OCI-LY1 (cell line): ENCODE measurements at regions not wholly inside any gene's neighbourhood (a gene's known extent, or its start where the extent isn't known, plus 50 kb on each side); places are given as distances from the start of the nearest gene placed in this dataset.

Experiments used
- H2AFZ ChIP-seq: fragments of 200-600 bp; sonication (generic), shearing (Covaris generic); 2 replicates; pipeline ENCODE4 v1.6.0; 2014; ENCODE audit warnings: antibody characterized with exemption, mild to moderate bottlenecking, low read length
- H3F3A ChIP-seq: fragments of 200-600 bp; sonication (generic), shearing (Covaris generic); 2 replicates; pipeline ENCODE4 v1.6.0; 2014; ENCODE audit warnings: mild to moderate bottlenecking, antibody characterized with exemption, low read length, moderate library complexity; ENCODE audit not compliant: insufficient read depth
- H3K27ac ChIP-seq: fragments of 200-600 bp; sonication (generic); 2 replicates; pipeline ENCODE4 v1.5.1; 2014; ENCODE audit warnings: low read length, mixed run types, mild to moderate bottlenecking, low read depth; ENCODE audit not compliant: poor library complexity, severe bottlenecking
- H3K27me3 ChIP-seq: fragments of 200-600 bp; sonication (generic); 2 replicates; pipeline ENCODE4 v1.6.0; 2014; ENCODE audit warnings: antibody characterized with exemption, mild to moderate bottlenecking, low read length, moderate library complexity; ENCODE audit not compliant: insufficient read depth
- H3K36me3 ChIP-seq: fragments of 200-600 bp; sonication (generic); 2 replicates; pipeline ENCODE4 v1.6.1; 2014; ENCODE audit warnings: mild to moderate bottlenecking, antibody characterized with exemption, low read length, moderate library complexity, mixed read lengths; ENCODE audit not compliant: insufficient read depth
- H3K4me1 ChIP-seq: fragments of 200-600 bp; sonication (generic); 2 replicates; pipeline ENCODE4 v1.5.1; 2014; ENCODE audit warnings: mild to moderate bottlenecking, low read length, moderate library complexity; ENCODE audit not compliant: insufficient read depth, severe bottlenecking
- H3K4me2 ChIP-seq: fragments of 200-600 bp; sonication (generic), shearing (Covaris generic); 2 replicates; pipeline ENCODE4 v1.6.1; 2014; ENCODE audit warnings: low read length
- H3K4me3 ChIP-seq: fragments of 200-600 bp; sonication (generic); 2 replicates; pipeline ENCODE4 v1.5.1; 2014; ENCODE audit warnings: low read length, low read depth, mild to moderate bottlenecking, mixed read lengths; ENCODE audit not compliant: poor library complexity, severe bottlenecking
- H3K79me2 ChIP-seq: fragments of 200-600 bp; shearing (Covaris generic); 2 replicates; pipeline ENCODE4 v1.6.1; 2016; ENCODE audit warnings: mixed run types, low read length, mixed read lengths; ENCODE audit not compliant: insufficient read depth
- H3K9ac ChIP-seq: fragments of 200-600 bp; sonication (generic), shearing (Covaris generic); 2 replicates; pipeline ENCODE4 v1.6.1; 2014; ENCODE audit warnings: mild to moderate bottlenecking, low read length, mixed read lengths
- H3K9me2 ChIP-seq: fragments of 200-600 bp; sonication (generic), shearing (Covaris generic); 2 replicates; pipeline ENCODE4 v1.6.1; 2014; ENCODE audit warnings: low read depth, mild to moderate bottlenecking, low read length, mixed read lengths
- H3K9me3 ChIP-seq: fragments of 200-600 bp; shearing (Covaris generic); 2 replicates; pipeline ENCODE4 v1.6.1; 2014; ENCODE audit warnings: low read length, mixed read lengths
- H4K20me1 ChIP-seq: fragments of 200-600 bp; sonication (generic), shearing (Covaris generic); 2 replicates; pipeline ENCODE4 v1.6.0; 2016; ENCODE audit warnings: mild to moderate bottlenecking, low read length; ENCODE audit not compliant: insufficient read depth
- EZH2 ChIP-seq: fragments of 200-600 bp; sonication (generic), shearing (Covaris generic); IDR thresholded peaks from 2 replicates; pipeline ENCODE4 v1.8.0; 2017; ENCODE audit warnings: borderline replicate concordance, mixed run types, mild to moderate bottlenecking, antibody characterized with exemption, low read length, moderate library complexity, mixed read lengths
- TF ChIP-seq, protein P1 (sequence below): fragments of 200-600 bp; sonication (generic), shearing (Covaris generic); IDR thresholded peaks from 2 replicates; pipeline ENCODE4 v1.5.1; 2017; ENCODE audit warnings: mild to moderate bottlenecking, antibody characterized with exemption, low read length, moderate library complexity, mixed read lengths

DNA sequence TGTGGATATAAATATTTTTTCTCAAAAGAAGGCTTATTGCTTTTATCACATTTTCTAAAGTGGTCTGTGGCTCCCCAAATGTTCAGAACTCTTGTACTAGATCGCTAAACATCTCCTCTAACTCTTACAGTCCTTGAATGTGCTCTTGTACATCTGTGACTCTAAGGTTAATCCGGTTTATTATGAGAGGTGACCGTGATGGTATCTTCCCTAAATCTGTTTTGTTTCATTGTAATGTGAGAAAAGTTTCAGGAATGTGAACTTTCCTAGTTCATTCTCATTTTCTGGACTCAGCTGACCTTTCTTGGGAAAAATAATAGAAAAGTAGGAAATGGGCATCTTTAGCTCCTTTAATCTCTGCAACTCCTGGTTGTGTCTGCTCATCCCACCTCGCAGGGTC is 94.5 kb upstream of the CD180 start:
- no peaks in the 10 kb centered on the region for H3K27me3 ChIP-seq
- TF ChIP-seq, protein P1, sequence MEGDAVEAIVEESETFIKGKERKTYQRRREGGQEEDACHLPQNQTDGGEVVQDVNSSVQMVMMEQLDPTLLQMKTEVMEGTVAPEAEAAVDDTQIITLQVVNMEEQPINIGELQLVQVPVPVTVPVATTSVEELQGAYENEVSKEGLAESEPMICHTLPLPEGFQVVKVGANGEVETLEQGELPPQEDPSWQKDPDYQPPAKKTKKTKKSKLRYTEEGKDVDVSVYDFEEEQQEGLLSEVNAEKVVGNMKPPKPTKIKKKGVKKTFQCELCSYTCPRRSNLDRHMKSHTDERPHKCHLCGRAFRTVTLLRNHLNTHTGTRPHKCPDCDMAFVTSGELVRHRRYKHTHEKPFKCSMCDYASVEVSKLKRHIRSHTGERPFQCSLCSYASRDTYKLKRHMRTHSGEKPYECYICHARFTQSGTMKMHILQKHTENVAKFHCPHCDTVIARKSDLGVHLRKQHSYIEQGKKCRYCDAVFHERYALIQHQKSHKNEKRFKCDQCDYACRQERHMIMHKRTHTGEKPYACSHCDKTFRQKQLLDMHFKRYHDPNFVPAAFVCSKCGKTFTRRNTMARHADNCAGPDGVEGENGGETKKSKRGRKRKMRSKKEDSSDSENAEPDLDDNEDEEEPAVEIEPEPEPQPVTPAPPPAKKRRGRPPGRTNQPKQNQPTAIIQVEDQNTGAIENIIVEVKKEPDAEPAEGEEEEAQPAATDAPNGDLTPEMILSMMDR: no peak
- TF ChIP-seq EZH2: no peak

DNA sequence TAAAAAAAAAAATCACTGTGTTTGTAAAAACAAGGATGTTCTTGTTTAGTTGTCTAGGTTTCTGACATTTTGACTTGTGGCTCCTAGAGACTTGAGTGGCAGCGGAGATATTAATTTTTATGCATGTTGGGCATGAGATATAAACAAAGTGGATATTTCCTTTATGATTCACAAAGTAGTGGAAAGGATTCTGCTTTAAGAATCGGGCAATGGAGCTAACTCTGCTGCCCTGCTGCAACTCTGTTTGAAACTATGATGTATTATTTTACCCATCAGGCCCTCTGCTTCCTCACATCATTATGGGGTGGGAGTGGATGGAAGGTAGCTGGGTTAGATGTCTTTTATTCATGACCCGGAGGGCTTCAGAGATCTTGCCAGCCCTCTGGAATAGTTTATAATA is 94.1 kb upstream of the CD180 start:
- Histone ChIP-seq H3K27ac (no peak overlapping the region), H3F3A (no peaks in the 10 kb centered on the region), H3K27me3 (no peaks in the 10 kb centered on the region), H2AFZ (no peak overlapping the region), H3K9ac (no peak overlapping the region), H3K4me2 (no peak overlapping the region), H3K36me3 (no peaks in the 10 kb centered on the region), H3K9me2 (no peaks in the 10 kb centered on the region), H3K4me1 (no peaks in the 10 kb centered on the region), H3K79me2 (no peaks in the 10 kb centered on the region), H3K9me3 (no peaks in the 10 kb centered on the region), H3K4me3 (no peak overlapping the region), H4K20me1 (no peaks in the 10 kb centered on the region)
- TF ChIP-seq, protein P1: no peak
- no peak for TF ChIP-seq EZH2

More for the DNA sequence above, 94.5 kb upstream of the CD180 start:
- Histone ChIP-seq H2AFZ (no peak overlapping the region), H3K9me2 (no peaks in the 10 kb centered on the region), H3K27ac (no peak overlapping the region), H3K36me3 (no peaks in the 10 kb centered on the region), H3K9ac (no peak overlapping the region), H3F3A (no peaks in the 10 kb centered on the region), H4K20me1 (no peaks in the 10 kb centered on the region), H3K79me2 (no peaks in the 10 kb centered on the region), H3K4me2 (no peak overlapping the region), H3K9me3 (no peaks in the 10 kb centered on the region), H3K4me3 (no peak overlapping the region), H3K4me1 (no peaks in the 10 kb centered on the region)

DNA sequence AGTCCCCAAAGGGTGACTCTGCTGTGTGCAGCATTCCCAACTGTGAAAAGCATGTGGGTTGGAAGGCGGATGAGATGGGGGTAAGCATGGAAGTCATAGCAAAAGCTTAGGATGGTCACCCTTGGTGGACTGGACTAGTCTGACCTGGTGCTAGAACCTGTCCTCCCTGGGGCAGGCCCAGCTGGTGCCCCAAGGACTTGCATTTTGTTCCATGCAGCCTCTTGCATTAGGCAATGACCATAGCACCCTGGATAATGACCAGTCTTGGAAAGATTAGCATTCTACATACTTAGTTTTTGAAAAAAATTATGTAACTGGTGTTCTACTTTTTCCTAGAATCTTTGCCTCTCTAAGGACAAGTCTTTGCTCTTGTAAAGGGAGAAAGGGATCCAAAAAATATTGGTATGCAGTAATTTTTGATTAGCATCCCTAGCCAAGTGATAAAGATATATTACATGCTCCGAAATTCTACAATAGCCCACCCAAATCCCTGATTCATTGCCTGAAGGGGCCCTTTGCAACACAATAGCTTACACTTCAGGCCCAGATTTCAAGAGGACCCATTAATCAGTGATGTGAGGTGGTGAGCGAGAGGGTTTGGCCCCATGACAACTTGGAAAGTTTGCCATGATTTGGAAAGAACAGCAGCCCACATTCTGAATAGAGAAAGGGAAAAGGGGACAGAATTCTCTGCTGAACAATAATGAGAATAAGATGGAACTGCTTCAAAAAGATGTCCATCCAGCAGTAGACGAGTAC is 93.3 kb upstream of the CD180 start:
- no peaks in the 10 kb centered on the region for H3K4me1 ChIP-seq
- H3K79me2 ChIP-seq: no peaks in the 10 kb centered on the region
- H3K27ac ChIP-seq: no peak overlapping the region
- no peaks in the 10 kb centered on the region for H4K20me1 ChIP-seq
- H3K9ac ChIP-seq: no peak overlapping the region
- TF ChIP-seq, protein P1: no peak
- no peak for TF ChIP-seq EZH2
- no peak overlapping the region for H2AFZ ChIP-seq
- H3K36me3 ChIP-seq: no peaks in the 10 kb centered on the region
- no peaks in the 10 kb centered on the region for H3K9me3 ChIP-seq
- no peak overlapping the region for H3K4me3 ChIP-seq
- H3K4me2 ChIP-seq: no peak overlapping the region
- H3F3A ChIP-seq: no peaks in the 10 kb centered on the region
- no peaks in the 10 kb centered on the region for H3K27me3 ChIP-seq
- no peaks in the 10 kb centered on the region for H3K9me2 ChIP-seq
